GM18868 (cell line): ENCODE measurements at regions not wholly inside any gene's neighbourhood (a gene's known extent, or its start where the extent isn't known, plus 50 kb on each side); places are given as distances from the start of the nearest gene placed in this dataset.

ENCODE experiments used
- ATAC-seq: cut with Tn5 transposase; IDR thresholded peaks from one replicate; pipeline ENCODE4 v1.9.1; 2021; ENCODE audit warnings: mild to moderate bottlenecking, moderate library complexity; ENCODE audit not compliant: unreplicated experiment

DNA sequence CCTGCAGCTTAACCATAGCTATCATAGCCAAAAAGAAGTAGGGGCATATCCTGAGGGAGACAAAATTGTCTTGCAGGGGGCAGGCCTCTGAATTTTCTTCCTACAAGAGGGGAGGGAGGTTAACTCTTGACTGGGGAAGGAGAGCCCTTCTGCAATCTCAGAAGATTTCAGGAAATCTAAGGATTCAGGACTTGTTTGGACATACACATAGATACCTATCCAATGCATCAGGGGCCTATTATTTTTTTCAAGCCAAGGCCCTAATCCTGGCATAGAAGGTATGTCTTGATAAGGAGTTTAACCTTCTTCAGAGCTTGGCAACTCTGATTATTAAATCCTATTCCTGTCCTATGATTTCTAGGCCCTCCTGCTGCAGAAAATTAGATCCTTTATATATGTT, 375.1 kb upstream of the ACTBL2 start:
- ATAC-seq = no peak

DNA sequence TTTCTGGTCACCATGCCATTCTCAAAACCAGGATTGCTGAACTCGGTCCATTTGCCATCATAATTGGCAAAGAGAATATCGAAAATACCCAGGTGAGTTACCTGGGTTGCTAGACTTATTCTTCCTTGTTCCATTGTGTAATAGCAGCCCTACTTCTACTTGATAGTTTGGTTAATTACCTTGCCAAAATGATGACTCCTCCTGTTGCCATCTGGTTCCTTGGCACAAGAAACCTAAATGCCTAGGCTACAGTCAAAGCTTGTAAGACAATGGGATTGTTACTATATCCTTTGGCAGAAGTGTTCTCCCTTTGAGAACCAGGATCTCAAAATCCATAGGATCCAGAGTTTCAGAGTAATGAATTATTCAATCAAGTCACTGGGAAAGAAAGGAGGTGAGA, 373.2 kb upstream of the ACTBL2 start:
- ATAC-seq = no peak

- no peak for ATAC-seq
These were observed 371.5 kb upstream of the ACTBL2 start for GRCh38 chr5:57853929-57854697.

DNA sequence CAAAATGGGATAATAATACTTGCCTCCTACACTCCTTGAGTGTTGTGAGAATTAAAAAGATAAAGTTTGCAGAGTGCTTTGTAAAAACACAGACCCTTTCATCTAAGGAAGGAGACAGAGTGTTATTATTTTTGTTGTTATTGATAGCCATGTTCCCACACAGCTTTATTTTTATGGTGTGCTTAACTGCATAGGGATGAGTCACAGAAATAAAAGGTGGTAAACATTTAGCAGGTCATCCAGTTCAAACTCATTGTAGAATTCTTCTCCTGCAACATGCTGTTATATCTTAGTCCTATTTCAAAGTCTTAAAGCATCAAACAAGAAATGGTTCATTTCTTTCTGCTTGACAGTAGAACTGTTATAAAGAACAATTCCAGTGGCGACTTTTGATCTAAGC, 367.5 kb upstream of the ACTBL2 start:
- ATAC-seq = no peak

GRCh38 chr5:57845025-57845424, 362.4 kb upstream of the ACTBL2 start:
- ATAC-seq = no peak

DNA sequence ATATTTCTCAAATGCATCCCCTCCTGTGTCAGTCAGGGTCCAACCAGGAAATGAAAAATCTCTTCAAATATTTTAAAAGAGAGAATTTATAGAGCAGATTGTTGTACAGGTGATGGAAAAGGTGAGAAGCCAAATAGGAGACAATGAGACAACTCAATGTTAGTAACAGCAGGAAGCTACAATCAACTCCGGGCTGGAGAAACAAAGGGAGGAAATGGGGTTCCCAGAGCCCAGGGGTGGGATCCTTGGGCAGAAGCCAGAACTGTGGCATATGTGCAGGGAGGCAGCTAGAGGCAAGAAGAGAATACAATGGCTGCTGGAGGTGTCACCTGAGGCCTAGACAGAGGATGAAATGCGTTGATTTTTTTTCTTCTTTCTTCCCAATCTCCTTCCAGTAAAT, 361.8 kb upstream of the ACTBL2 start:
- no peak for ATAC-seq

DNA sequence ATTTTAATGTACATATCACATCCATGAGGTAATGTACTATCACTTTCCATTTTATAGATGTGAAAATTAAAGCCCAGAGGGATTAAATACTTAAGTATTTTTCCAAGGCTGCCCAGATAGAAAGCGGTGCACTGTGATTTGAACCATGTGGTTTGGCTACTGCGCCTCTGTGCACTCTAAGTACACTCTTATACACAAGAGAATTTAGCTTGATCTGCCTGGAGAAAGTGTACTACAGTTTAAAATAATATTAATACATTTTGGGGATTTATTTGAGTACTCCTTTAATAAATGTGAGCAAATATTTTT, 360.4 kb upstream of the ACTBL2 start:
- no peak for ATAC-seq

GRCh38 chr5:57842364-57843058, 359.9 kb upstream of the ACTBL2 start:
- ATAC-seq = no peak

DNA sequence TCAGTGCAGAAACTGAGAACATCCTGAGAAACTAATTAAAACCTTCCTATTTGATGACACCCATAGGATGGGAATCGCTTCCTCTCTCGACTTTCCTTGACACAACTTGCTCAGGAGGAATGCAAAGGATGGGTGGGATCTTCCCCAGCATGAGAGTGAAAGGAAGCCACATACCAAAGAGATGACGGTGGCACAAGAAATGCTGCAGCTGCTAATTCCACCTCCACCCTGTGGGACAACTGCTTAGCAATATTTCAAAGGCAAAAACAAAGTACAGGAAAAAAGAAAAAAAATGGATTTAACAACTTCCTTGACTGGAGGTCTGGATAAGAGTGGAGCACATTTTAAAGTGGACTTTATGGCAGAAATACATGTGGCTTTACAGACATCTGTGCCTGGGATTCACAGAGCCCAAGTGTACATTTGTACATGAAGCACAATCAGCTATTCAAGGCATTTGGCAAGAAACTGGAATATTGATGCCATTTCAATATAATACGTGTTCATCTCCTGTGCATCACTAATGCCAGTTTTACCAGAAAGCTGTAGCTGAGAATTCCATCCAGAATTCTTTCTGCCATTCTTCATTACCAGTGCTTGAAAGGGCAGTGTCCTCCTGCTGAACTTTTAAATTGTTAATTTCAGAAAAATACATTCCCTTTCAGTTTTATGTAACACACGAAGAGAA, 359.2 kb upstream of the ACTBL2 start:
- ATAC-seq = no peak

- no peak for ATAC-seq
These were observed 356.9 kb upstream of the ACTBL2 start for GRCh38 chr5:57839437-57840079.

- ATAC-seq = no peak
These were observed 356.4 kb upstream of the ACTBL2 start for GRCh38 chr5:57839025-57839424.

GRCh38 chr5:57836921-57837320, 354.3 kb upstream of the ACTBL2 start:
- no peak for ATAC-seq

DNA sequence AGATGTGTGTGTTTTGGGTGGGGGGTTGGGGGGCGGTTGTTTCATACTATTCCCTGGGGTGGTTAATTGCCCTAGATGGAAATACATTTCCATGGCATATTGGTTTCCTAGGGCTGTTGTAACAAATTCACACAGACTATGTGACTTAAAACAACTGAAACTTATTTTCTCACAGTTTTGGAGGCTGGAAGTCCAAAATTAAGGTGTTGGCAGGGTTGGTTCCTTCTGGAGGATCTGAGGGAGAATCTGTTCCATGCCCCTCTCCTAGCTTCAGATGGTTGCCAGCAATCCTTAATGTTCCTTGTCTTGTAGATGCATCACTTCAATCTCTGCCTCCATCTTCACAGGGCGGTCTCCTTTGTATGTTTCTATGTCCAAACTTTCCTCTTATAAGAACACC, 353.7 kb upstream of the ACTBL2 start:
- ATAC-seq = no peak

DNA sequence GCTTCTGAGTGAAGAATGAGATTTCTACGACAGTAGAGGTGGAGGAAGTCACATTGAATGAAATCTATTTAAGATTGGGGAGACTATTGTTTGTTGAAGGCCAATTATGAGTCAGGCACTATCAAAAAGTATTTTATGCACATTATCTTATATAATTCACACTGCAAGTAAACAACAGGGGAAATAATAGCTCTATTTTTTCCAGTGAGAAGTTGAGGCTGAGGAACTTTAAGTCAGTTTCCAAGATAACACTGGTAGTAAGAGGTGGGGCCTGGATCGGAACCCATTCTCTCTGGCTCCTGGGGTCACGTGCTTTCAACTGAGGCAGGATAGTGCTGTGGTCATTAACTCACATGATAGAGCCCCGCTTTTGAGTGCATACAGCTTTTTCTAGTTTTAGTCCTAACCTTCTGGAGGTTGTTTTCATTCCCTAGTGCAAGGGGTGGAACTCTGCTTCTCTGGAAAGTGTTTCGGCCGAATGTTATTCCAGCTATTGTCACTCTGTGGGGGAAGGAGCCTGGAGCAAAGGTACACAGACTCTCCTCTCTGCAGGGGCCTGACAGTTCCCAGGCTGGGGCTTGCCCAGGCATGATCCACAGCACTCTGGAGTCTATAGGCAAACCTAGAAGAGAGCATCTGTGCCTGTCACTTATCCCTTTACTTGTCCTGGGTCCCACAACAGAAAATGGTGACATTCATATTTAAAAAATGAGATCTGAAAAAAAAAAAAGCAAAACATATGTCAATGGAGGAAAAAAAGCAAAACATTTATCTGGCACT, 352.4 kb upstream of the ACTBL2 start:
- ATAC-seq = no peak

DNA sequence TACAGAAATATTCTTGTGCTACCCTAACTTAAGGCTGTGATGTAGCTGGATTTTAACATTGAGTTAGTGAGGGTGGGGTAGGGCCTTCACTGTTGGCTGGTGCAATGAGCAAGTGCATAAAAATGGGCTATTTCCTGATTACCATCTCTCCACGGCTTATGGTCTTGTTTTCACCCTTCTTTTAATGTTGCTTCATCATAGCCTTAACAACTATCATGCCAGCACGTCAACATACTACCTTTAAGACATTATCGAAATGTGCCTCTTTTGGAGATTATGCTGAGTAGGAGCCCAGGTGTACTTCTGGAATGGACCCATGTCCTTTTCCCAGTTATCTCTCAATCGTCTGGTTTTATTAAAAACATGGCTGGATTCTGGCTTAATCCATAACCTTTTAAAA, 350.9 kb upstream of the ACTBL2 start:
- no peak for ATAC-seq

DNA sequence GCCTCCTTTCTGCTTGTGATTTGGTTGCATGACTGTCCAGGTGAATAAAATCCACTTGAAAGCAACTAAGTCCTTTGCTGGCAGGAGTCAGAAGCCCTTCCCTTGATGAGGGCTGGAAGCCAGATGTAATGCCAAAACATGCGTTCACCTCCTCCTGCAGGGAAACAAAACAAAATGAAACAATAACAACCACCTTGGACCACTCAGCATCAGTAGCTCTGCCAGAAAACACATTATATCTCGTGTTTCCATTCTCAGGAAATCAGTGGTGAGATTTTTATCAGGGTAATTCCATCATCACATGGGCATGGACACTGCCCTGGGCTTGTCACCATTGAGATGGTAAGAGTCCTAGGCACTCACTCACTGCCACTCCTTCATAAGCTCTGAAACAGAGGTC, 350.3 kb upstream of the ACTBL2 start:
- ATAC-seq = no peak

GRCh38 chr5:57831932-57832331, 349.3 kb upstream of the ACTBL2 start:
- ATAC-seq = no peak

GRCh38 chr5:57831090-57831489, 348.5 kb upstream of the ACTBL2 start:
- ATAC-seq = no peak

- no peak for ATAC-seq
These were observed 345.6 kb upstream of the ACTBL2 start for GRCh38 chr5:57828221-57828620.

DNA sequence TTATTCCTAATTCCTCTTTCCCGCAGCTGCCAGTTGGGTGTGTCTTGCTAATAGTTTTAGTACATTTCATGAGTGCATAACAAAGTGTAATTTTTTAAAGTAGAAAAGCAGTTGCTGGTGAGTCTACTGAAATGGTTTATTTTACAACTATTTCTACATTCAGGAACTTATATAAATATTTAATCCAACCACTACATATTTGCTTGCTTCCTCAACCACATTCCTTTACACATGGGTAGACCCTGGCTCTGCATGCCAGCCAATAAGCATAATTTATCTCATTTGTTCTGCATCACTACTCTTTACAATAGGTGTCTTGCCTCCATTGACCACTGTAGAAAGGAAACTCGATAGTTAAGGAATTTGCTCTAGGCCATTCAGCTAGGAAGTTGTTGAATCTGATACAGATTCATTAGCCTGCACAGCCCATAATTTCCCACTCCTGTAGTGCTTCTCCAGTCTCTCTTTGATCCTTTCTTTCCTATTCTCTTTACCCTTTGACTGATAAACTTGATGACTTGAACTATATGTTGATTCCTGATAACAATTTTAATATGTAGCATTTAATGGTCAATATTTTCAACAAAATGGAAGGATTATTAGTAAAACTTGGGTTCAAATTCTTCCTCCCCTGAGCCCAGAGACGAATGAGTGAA, 342.5 kb upstream of the ACTBL2 start:
- no peak for ATAC-seq
